GM21576 (cell line): ENCODE measurements at regions not wholly inside any gene's neighbourhood (a gene's known extent, or its start where the extent isn't known, plus 50 kb on each side); places are given as distances from the start of the nearest gene placed in this dataset.
A peak's percentile ranks its signal among the peaks of the same experiment; 100 is the strongest.
"Not testable (repeated sequence)": the region's sequence is repeated elsewhere in the genome, so short reads cannot be mapped to it uniquely, and the experiment has no call there.

Source experiments
- ATAC-seq: cut with Tn5 transposase; IDR thresholded peaks from one replicate; pipeline ENCODE4 v1.9.1; 2021; ENCODE audit warnings: mild to moderate bottlenecking, moderate library complexity; ENCODE audit not compliant: unreplicated experiment

- ATAC-seq: not testable (repeated sequence)
These were observed 116.5 kb upstream of the AKAP13 start for GRCh38 chr15:85263842-85264440.

GRCh38 chr15:85264614-85265190 is 115.7 kb upstream of the AKAP13 start:
- not testable (repeated sequence) for ATAC-seq

- not testable (repeated sequence) for ATAC-seq
These were observed 113.1 kb upstream of the AKAP13 start for GRCh38 chr15:85267158-85267857.

GRCh38 chr15:85274315-85275050 is 105.9 kb upstream of the AKAP13 start:
- no peak for ATAC-seq

GRCh38 chr15:85276508-85276907 is 103.9 kb upstream of the AKAP13 start:
- ATAC-seq: no peak

- no peak for ATAC-seq
These were observed 103.5 kb upstream of the AKAP13 start for GRCh38 chr15:85276921-85277320.

- no peak for ATAC-seq
These were observed 102.5 kb upstream of the AKAP13 start for GRCh38 chr15:85277847-85278370.

GRCh38 chr15:85280203-85280602 is 100.2 kb upstream of the AKAP13 start:
- no peak for ATAC-seq

- no peak for ATAC-seq
These were observed 99.0 kb upstream of the AKAP13 start for GRCh38 chr15:85281293-85281882.

- no peak for ATAC-seq
These were observed 97.8 kb upstream of the AKAP13 start for GRCh38 chr15:85282504-85283115.

- ATAC-seq: peak; percentile 72
These were observed 96.6 kb upstream of the AKAP13 start for GRCh38 chr15:85283815-85284214.

- ATAC-seq: peak; percentile 71
These were observed 95.9 kb upstream of the AKAP13 start for GRCh38 chr15:85284497-85284896.

- no peak for ATAC-seq
These were observed 90.6 kb upstream of the AKAP13 start for GRCh38 chr15:85289677-85290365.

GRCh38 chr15:85292583-85292982 is 87.8 kb upstream of the AKAP13 start:
- not testable (repeated sequence) for ATAC-seq

- ATAC-seq: peak; percentile 86
These were observed 83.6 kb upstream of the AKAP13 start for GRCh38 chr15:85296615-85297402.

GRCh38 chr15:85297537-85297936 is 82.9 kb upstream of the AKAP13 start:
- ATAC-seq: no peak

GRCh38 chr15:85298366-85298765 is 82.0 kb upstream of the AKAP13 start:
- no peak for ATAC-seq

- no peak for ATAC-seq
These were observed 81.5 kb upstream of the AKAP13 start for GRCh38 chr15:85298941-85299340.

- no peak for ATAC-seq
These were observed 78.1 kb upstream of the AKAP13 start for GRCh38 chr15:85302271-85302670.
